Hepatocyte (in vitro differentiated cells): ENCODE measurements at regions not wholly inside any gene's neighbourhood (a gene's known extent, or its start where the extent isn't known, plus 50 kb on each side); places are given as distances from the start of the nearest gene placed in this dataset.

ENCODE experiments used
- CTCF ChIP-seq: fragments of 200-600 bp; sonication (generic); IDR thresholded peaks from 2 replicates; pipeline ENCODE4 v1.5.1; 2016; ENCODE audit warnings: antibody characterized with exemption, mild to moderate bottlenecking; ENCODE audit not compliant: poor library complexity
- EZH2 ChIP-seq: fragments of 200-600 bp; sonication (generic); IDR thresholded peaks from 2 replicates; pipeline ENCODE4 v1.6.1; 2016; ENCODE audit warnings: antibody characterized with exemption, mild to moderate bottlenecking, borderline replicate concordance
- EZH2phosphoT487 ChIP-seq: fragments of 200-600 bp; sonication (generic); IDR thresholded peaks from one replicate; pipeline ENCODE4 v1.6.1; 2018; ENCODE audit warnings: antibody characterized with exemption, mild to moderate bottlenecking, low read depth, moderate library complexity; ENCODE audit not compliant: unreplicated experiment, severe bottlenecking

GRCh38 chr6:27161115-27161514 lies 86.4 kb upstream of the PRSS16 start:
- TF ChIP-seq CTCF (no peak), EZH2phosphoT487 (no peak), EZH2 (no peak)
